ENCODE measurements at regions not wholly inside any gene's neighbourhood (a gene's known extent, or its start where the extent isn't known, plus 50 kb on each side); places are given as distances from the start of the nearest gene placed in this dataset.

- H3K9me3 ChIP-seq (replicated peaks; ENCODE audit: control insufficient read depth, low read depth, low read length), result no peaks in the 10 kb centered on the region
- DNase-seq, result peak; percentile 23
Measured at GRCh38 chr7:22008087-22008486, 62.4 kb upstream of the CDCA7L start.

GRCh38 chr7:22005151-22005550, 59.5 kb upstream of the CDCA7L start:
- peaks cover 2% of the 10 kb centered on the region for H3K27me3 ChIP-seq (ENCODE audit: control insufficient read depth, insufficient read depth, low read length)
- no peak for DNase-seq
- no peaks in the 10 kb centered on the region for H3K9me3 ChIP-seq (replicated peaks; ENCODE audit: control insufficient read depth, low read depth, low read length)
- 46% methylated on average over 1 of the region's 1 CpG for WGBS (ENCODE audit: insufficient coverage)
- H3K4me1 ChIP-seq (ENCODE audit: control insufficient read depth, insufficient read depth, low read length), result peaks cover 4% of the 10 kb centered on the region
- H3K36me3 ChIP-seq (ENCODE audit: control insufficient read depth, insufficient read depth, low read length), result no peaks in the 10 kb centered on the region
- no peak overlapping the region for H3K27ac ChIP-seq (ENCODE audit: low read length)
- no peak overlapping the region for H3K4me3 ChIP-seq (ENCODE audit: low read length)

More at GRCh38 chr7:22008087-22008486, 62.4 kb upstream of the CDCA7L start:
- peaks cover 2% of the 10 kb centered on the region for H3K27me3 ChIP-seq (ENCODE audit: control insufficient read depth, insufficient read depth, low read length)
- H3K36me3 ChIP-seq (ENCODE audit: control insufficient read depth, insufficient read depth, low read length), result no peaks in the 10 kb centered on the region
- WGBS (ENCODE audit: insufficient coverage), result 20% methylated on average over 4 of the region's 5 CpGs
- peaks cover 4% of the 10 kb centered on the region for H3K4me1 ChIP-seq (ENCODE audit: control insufficient read depth, insufficient read depth, low read length)
- no peak overlapping the region for H3K4me3 ChIP-seq (ENCODE audit: low read length)
- no peak overlapping the region for H3K27ac ChIP-seq (ENCODE audit: low read length)

GRCh38 chr7:22002726-22003125, 57.0 kb upstream of the CDCA7L start:
- Histone ChIP-seq H3K36me3 (ENCODE audit: control insufficient read depth, insufficient read depth, low read length) (no peaks in the 10 kb centered on the region), H3K27me3 (ENCODE audit: control insufficient read depth, insufficient read depth, low read length) (no peaks in the 10 kb centered on the region), H3K9me3 (replicated peaks; ENCODE audit: control insufficient read depth, low read depth, low read length) (no peaks in the 10 kb centered on the region), H3K27ac (ENCODE audit: low read length) (no peak overlapping the region), H3K4me3 (ENCODE audit: low read length) (no peak overlapping the region), H3K4me1 (ENCODE audit: control insufficient read depth, insufficient read depth, low read length) (no peaks in the 10 kb centered on the region)
- no peak for DNase-seq
- no CpG with 5 or more reads among the region's 1 CpG for WGBS (ENCODE audit: insufficient coverage)

- H3K4me3 ChIP-seq (ENCODE audit: low read length), result no peak overlapping the region
- no peaks in the 10 kb centered on the region for H3K36me3 ChIP-seq (ENCODE audit: control insufficient read depth, insufficient read depth, low read length)
- no peak overlapping the region for H3K27ac ChIP-seq (ENCODE audit: low read length)
- no CpG with 5 or more reads among the region's 8 CpGs for WGBS (ENCODE audit: insufficient coverage)
- H3K27me3 ChIP-seq (ENCODE audit: control insufficient read depth, insufficient read depth, low read length), result no peaks in the 10 kb centered on the region
- no peaks in the 10 kb centered on the region for H3K4me1 ChIP-seq (ENCODE audit: control insufficient read depth, insufficient read depth, low read length)
- DNase-seq, result peak; percentile 67
- no peaks in the 10 kb centered on the region for H3K9me3 ChIP-seq (replicated peaks; ENCODE audit: control insufficient read depth, low read depth, low read length)
Measured at GRCh38 chr7:22001345-22002004, 55.8 kb upstream of the CDCA7L start.

GRCh38 chr7:21999896-22000295, 54.2 kb upstream of the CDCA7L start:
- H3K9me3 ChIP-seq (replicated peaks; ENCODE audit: control insufficient read depth, low read depth, low read length), result no peaks in the 10 kb centered on the region
- H3K27ac ChIP-seq (ENCODE audit: low read length), result no peak overlapping the region
- 93% methylated on average over 3 of the region's 6 CpGs for WGBS (ENCODE audit: insufficient coverage)
- no peaks in the 10 kb centered on the region for H3K4me1 ChIP-seq (ENCODE audit: control insufficient read depth, insufficient read depth, low read length)
- no peaks in the 10 kb centered on the region for H3K36me3 ChIP-seq (ENCODE audit: control insufficient read depth, insufficient read depth, low read length)
- H3K4me3 ChIP-seq (ENCODE audit: low read length), result no peak overlapping the region
- DNase-seq, result no peak
- H3K27me3 ChIP-seq (ENCODE audit: control insufficient read depth, insufficient read depth, low read length), result no peaks in the 10 kb centered on the region

DNA sequence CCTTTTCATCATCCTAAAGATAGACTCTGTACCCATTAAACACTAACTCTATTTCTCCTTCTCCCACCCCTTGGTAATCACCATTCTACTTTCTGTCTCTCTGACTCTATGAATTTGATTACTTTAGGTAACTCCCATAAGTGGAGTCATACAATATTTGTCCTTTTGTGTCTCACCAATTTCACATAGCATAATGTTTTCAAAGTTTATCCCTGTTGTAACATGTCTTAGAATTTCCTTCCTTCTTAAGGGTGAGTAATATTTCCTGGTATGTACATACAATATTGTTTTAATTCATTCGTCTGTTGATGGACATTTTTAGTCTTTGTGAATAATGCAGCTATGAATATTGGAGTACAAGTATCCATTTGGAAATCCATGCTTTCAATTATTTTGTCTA, 50.9 kb upstream of the CDCA7L start:
- no peaks in the 10 kb centered on the region for H3K4me1 ChIP-seq (ENCODE audit: control insufficient read depth, insufficient read depth, low read length)
- no peaks in the 10 kb centered on the region for H3K27me3 ChIP-seq (ENCODE audit: control insufficient read depth, insufficient read depth, low read length)
- no peaks in the 10 kb centered on the region for H3K9me3 ChIP-seq (replicated peaks; ENCODE audit: control insufficient read depth, low read depth, low read length)
- no peaks in the 10 kb centered on the region for H3K36me3 ChIP-seq (ENCODE audit: control insufficient read depth, insufficient read depth, low read length)
- no CpG with 5 or more reads among the region's 1 CpG for WGBS (ENCODE audit: insufficient coverage)
- no peak for DNase-seq
- no peak overlapping the region for H3K27ac ChIP-seq (ENCODE audit: low read length)
- H3K4me3 ChIP-seq (ENCODE audit: low read length), result no peak overlapping the region

Measured in muscle of leg (tissue), 3 donors.